GM12878 (cell line): ENCODE measurements at regions not wholly inside any gene's neighbourhood (a gene's known extent, or its start where the extent isn't known, plus 50 kb on each side); places are given as distances from the start of the nearest gene placed in this dataset.

Experiments used
- CBFB ChIP-seq: IDR thresholded peaks from 2 replicates; pipeline ENCODE4 v1.6.1; 2016; ENCODE audit warnings: antibody characterized with exemption, low read depth
- EZH2 ChIP-seq: IDR thresholded peaks from 2 replicates; pipeline ENCODE4 v1.6.1; 2012; ENCODE audit warnings: low read depth, mild to moderate bottlenecking, control low read depth, inconsistent platforms, low read length, borderline replicate concordance; ENCODE audit not compliant: control insufficient read depth
- GABPA ChIP-seq: IDR thresholded peaks from 2 replicates; pipeline ENCODE4 v1.6.1; 2014; ENCODE audit warnings: antibody characterized with exemption, low read depth, mild to moderate bottlenecking, inconsistent platforms
- HDGF ChIP-seq: fragments of 450-650 bp; IDR thresholded peaks from 2 replicates; pipeline ENCODE4 v1.6.1; 2016; ENCODE audit warnings: antibody characterized with exemption
- IRF3 ChIP-seq: fragments of 450-650 bp; IDR thresholded peaks from 2 replicates; pipeline ENCODE4 v1.6.1; 2014; ENCODE audit warnings: mild to moderate bottlenecking
- JUND ChIP-seq: IDR thresholded peaks from 2 replicates; pipeline ENCODE4 v1.6.1; 2012; ENCODE audit warnings: low read depth, mild to moderate bottlenecking, low read length, improper control_type of control experiment, moderate library complexity
- MLLT1 ChIP-seq: fragments of 450-650 bp; IDR thresholded peaks from 2 replicates; pipeline ENCODE4 v1.6.1; 2016; ENCODE audit warnings: mild to moderate bottlenecking
- SIN3A ChIP-seq: IDR thresholded peaks from 2 replicates; pipeline ENCODE4 v1.6.1; 2012; ENCODE audit warnings: low read depth, low read length, improper control_type of control experiment
- SP1 ChIP-seq: IDR thresholded peaks from one replicate; pipeline ENCODE4 v1.6.1; 2011; ENCODE audit warnings: low read depth, low read length
- TF ChIP-seq, protein P1 (sequence below), 3 experiments: IDR thresholded peaks in 2 of 3; conservative IDR thresholded peaks in 1 of 3; 2 replicates each; pipeline ENCODE4 v1.5.1; 2011; ENCODE audit warnings: low read depth in 3 of 3, low read length in 3 of 3, mild to moderate bottlenecking in 3 of 3, control low read depth in 2 of 3, moderate library complexity in 2 of 3, inconsistent platforms in 1 of 3, mixed read lengths in 1 of 3; ENCODE audit not compliant: control insufficient read depth in 2 of 3, insufficient read depth in 1 of 3; ENCODE audit errors: extremely low read depth in 1 of 3

GRCh38 chr7:57381581-57381980 is 68.4 kb upstream of the ZNF716 start:
- no peak for TF ChIP-seq SIN3A
- TF ChIP-seq IRF3: no peak
- TF ChIP-seq, protein P1, sequence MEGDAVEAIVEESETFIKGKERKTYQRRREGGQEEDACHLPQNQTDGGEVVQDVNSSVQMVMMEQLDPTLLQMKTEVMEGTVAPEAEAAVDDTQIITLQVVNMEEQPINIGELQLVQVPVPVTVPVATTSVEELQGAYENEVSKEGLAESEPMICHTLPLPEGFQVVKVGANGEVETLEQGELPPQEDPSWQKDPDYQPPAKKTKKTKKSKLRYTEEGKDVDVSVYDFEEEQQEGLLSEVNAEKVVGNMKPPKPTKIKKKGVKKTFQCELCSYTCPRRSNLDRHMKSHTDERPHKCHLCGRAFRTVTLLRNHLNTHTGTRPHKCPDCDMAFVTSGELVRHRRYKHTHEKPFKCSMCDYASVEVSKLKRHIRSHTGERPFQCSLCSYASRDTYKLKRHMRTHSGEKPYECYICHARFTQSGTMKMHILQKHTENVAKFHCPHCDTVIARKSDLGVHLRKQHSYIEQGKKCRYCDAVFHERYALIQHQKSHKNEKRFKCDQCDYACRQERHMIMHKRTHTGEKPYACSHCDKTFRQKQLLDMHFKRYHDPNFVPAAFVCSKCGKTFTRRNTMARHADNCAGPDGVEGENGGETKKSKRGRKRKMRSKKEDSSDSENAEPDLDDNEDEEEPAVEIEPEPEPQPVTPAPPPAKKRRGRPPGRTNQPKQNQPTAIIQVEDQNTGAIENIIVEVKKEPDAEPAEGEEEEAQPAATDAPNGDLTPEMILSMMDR (IDR thresholded peaks at IDR 0.05 in 2 of 3, conservative IDR thresholded peaks at IDR 0.05 in 1 of 3; ENCODE audit: control insufficient read depth in 2 of 3, extremely low read depth in 1 of 3, insufficient read depth in 1 of 3, low read depth in 3 of 3, low read length in 3 of 3): no peak
- no peak for TF ChIP-seq MLLT1
- TF ChIP-seq CBFB: no peak
- TF ChIP-seq HDGF: no peak
- TF ChIP-seq SP1: no peak
- no peak for TF ChIP-seq GABPA
- TF ChIP-seq EZH2: no peak
- TF ChIP-seq JUND: no peak
